Mesenchymal stem cell (in vitro differentiated cells and primary cell): ENCODE measurements at regions not wholly inside any gene's neighbourhood (a gene's known extent, or its start where the extent isn't known, plus 50 kb on each side); places are given as distances from the start of the nearest gene placed in this dataset.

Source experiments
- DNase-seq: peaks from one replicate; pipeline ENCODE4 v3.0.0-alpha.2; 2013
- H2AFZ ChIP-seq: one replicate; pipeline ENCODE4 v1.6.1; 2013; ENCODE audit warnings: low read depth, mild to moderate bottlenecking, control low read depth, inconsistent platforms, low read length, moderate library complexity
- H2AK5ac ChIP-seq: 2 replicates; pipeline ENCODE4 v1.6.1; 2013; ENCODE audit warnings: low read length, moderate library complexity, mild to moderate bottlenecking, inconsistent platforms; ENCODE audit not compliant: severe bottlenecking
- H2BK120ac ChIP-seq: one replicate; pipeline ENCODE4 v1.6.1; 2013; ENCODE audit warnings: low read depth, mild to moderate bottlenecking, inconsistent platforms, low read length, moderate library complexity
- H2BK12ac ChIP-seq, 2 experiments: one replicate each; pipeline ENCODE4 v1.6.1; 2013; ENCODE audit warnings: inconsistent platforms in 2 of 2, low read length in 2 of 2, mild to moderate bottlenecking in 2 of 2, moderate library complexity in 2 of 2, control low read depth in 1 of 2
- H2BK15ac ChIP-seq: one replicate; pipeline ENCODE4 v1.6.1; 2013; ENCODE audit warnings: mild to moderate bottlenecking, low read depth, inconsistent platforms; ENCODE audit not compliant: poor library complexity, severe bottlenecking
- H2BK5ac ChIP-seq: 2 replicates; pipeline ENCODE4 v1.6.1; 2013; ENCODE audit warnings: low read depth, mild to moderate bottlenecking, low read length, control low read depth, inconsistent platforms; ENCODE audit not compliant: poor library complexity, severe bottlenecking
- H3K14ac ChIP-seq, 2 experiments: one replicate each; pipeline ENCODE4 v1.6.1; 2013; ENCODE audit warnings: inconsistent platforms in 2 of 2, low read length in 2 of 2, control low read depth in 1 of 2, mild to moderate bottlenecking in 1 of 2, moderate library complexity in 1 of 2
- H3K18ac ChIP-seq, 2 experiments: one replicate each; pipeline ENCODE4 v1.6.1; 2013; ENCODE audit warnings: inconsistent platforms in 2 of 2, low read length in 2 of 2, control low read depth in 1 of 2, low read depth in 1 of 2, mild to moderate bottlenecking in 1 of 2
- H3K23ac ChIP-seq, 2 experiments: one replicate each; pipeline ENCODE4 v1.6.1; 2013; ENCODE audit warnings: inconsistent platforms in 2 of 2, low read length in 2 of 2, mild to moderate bottlenecking in 2 of 2, moderate library complexity in 2 of 2, control low read depth in 1 of 2
- H3K27ac ChIP-seq: 2 replicates; pipeline ENCODE4 v1.5.1; 2013; ENCODE audit warnings: mild to moderate bottlenecking, moderate library complexity, low read length, control low read depth, inconsistent platforms; ENCODE audit not compliant: poor library complexity, severe bottlenecking
- H3K27me3 ChIP-seq, 2 experiments: 2 replicates each; pipeline versions ENCODE4 v1.6.1 to v1.7.0; 2013; ENCODE audit warnings: low read length in 2 of 2, mild to moderate bottlenecking in 2 of 2, moderate library complexity in 2 of 2, control low read depth in 1 of 2, inconsistent platforms in 1 of 2; ENCODE audit not compliant: control insufficient read depth in 1 of 2, insufficient read depth in 1 of 2
- H3K36me3 ChIP-seq, 2 experiments: 2 replicates each; pipeline versions ENCODE4 v1.6.1 to v1.7.0; 2013; ENCODE audit warnings: low read length in 2 of 2, control low read depth in 1 of 2, inconsistent platforms in 1 of 2, low read depth in 1 of 2, mild to moderate bottlenecking in 1 of 2; ENCODE audit not compliant: insufficient read depth in 2 of 2, control insufficient read depth in 1 of 2
- H3K4ac ChIP-seq, 2 experiments: one replicate each; pipeline ENCODE4 v1.6.1; 2013; ENCODE audit warnings: inconsistent platforms in 2 of 2, low read length in 2 of 2, mild to moderate bottlenecking in 2 of 2, moderate library complexity in 2 of 2, control low read depth in 1 of 2, low read depth in 1 of 2
- H3K4me1 ChIP-seq: 2 replicates; pipeline ENCODE4 v1.6.1; 2013; ENCODE audit warnings: low read depth, low read length, control low read depth; ENCODE audit not compliant: control insufficient read depth, insufficient read depth
- H3K4me2 ChIP-seq: 2 replicates; pipeline ENCODE4 v1.6.1; 2013; ENCODE audit warnings: low read length, mild to moderate bottlenecking, inconsistent platforms; ENCODE audit not compliant: poor library complexity, severe bottlenecking
- H3K4me3 ChIP-seq, 2 experiments: 2 replicates each; pipeline versions ENCODE4 v1.5.1 to v1.7.0; 2013; ENCODE audit warnings: low read length in 2 of 2, mild to moderate bottlenecking in 2 of 2, control low read depth in 1 of 2, low read depth in 1 of 2; ENCODE audit not compliant: insufficient read depth in 1 of 2
- H3K79me1 ChIP-seq: replicated peaks from 2 replicates; pipeline ENCODE4 v1.6.1; 2013; ENCODE audit warnings: mild to moderate bottlenecking, control low read depth, low read length, inconsistent platforms; ENCODE audit not compliant: poor library complexity, severe bottlenecking
- H3K9ac ChIP-seq: 2 replicates; pipeline ENCODE4 v1.7.0; 2013; ENCODE audit warnings: mild to moderate bottlenecking, low read length, moderate library complexity
- H3K9me3 ChIP-seq: 2 replicates; pipeline ENCODE4 v1.7.0; 2013; ENCODE audit warnings: mild to moderate bottlenecking, low read length; ENCODE audit not compliant: control insufficient read depth
- H4K8ac ChIP-seq: one replicate; pipeline ENCODE4 v1.6.1; 2013; ENCODE audit warnings: inconsistent platforms, mild to moderate bottlenecking, low read length, moderate library complexity
- H4K91ac ChIP-seq: one replicate; pipeline ENCODE4 v1.6.1; 2013; ENCODE audit warnings: mild to moderate bottlenecking, low read length, inconsistent platforms
- WGBS: methylation state at CpG from one replicate; pipeline ENCODE4 v1.1.7; 2013; ENCODE audit warnings: mixed read lengths; 5-methylcytosine and 5-hydroxymethylcytosine counted together

GRCh38 chr11:32302826-32303225, 132.5 kb downstream of the WT1 start:
- H3K9ac ChIP-seq: no peak overlapping the region
- H3K18ac ChIP-seq: no peak overlapping the region
- H2BK5ac ChIP-seq: no peak overlapping the region
- no peak overlapping the region for H2AK5ac ChIP-seq
- H3K4ac ChIP-seq: no peak overlapping the region
- H3K36me3 ChIP-seq: no peaks in the 10 kb centered on the region
- H3K27me3 ChIP-seq: peaks cover 0 to 4% of the 10 kb centered on the region in 2 experiments
- no peaks in the 10 kb centered on the region for H3K79me1 ChIP-seq
- H3K9me3 ChIP-seq: no peaks in the 10 kb centered on the region
- H3K4me1 ChIP-seq: no peaks in the 10 kb centered on the region
- H2BK15ac ChIP-seq: no peak overlapping the region
- H2BK120ac ChIP-seq: no peak overlapping the region
- no peak overlapping the region for H2BK12ac ChIP-seq
- H3K4me2 ChIP-seq: no peak overlapping the region
- no peak for DNase-seq
- no peak overlapping the region for H4K8ac ChIP-seq
- H3K23ac ChIP-seq: no peak overlapping the region
- 62% methylated on average over 3 of the region's 4 CpGs for WGBS
- no peak overlapping the region for H2AFZ ChIP-seq
- H4K91ac ChIP-seq: no peak overlapping the region
- H3K4me3 ChIP-seq: no peak overlapping the region
- H3K27ac ChIP-seq: no peak overlapping the region
- no peak overlapping the region for H3K14ac ChIP-seq

- no peak overlapping the region for H3K4me2 ChIP-seq
- no peak overlapping the region for H3K4ac ChIP-seq
- no peaks in the 10 kb centered on the region for H3K79me1 ChIP-seq
- H2BK120ac ChIP-seq: no peak overlapping the region
- 93% methylated on average over 1 of the region's 2 CpGs for WGBS
- no peak overlapping the region for H4K91ac ChIP-seq
- H3K4me3 ChIP-seq: no peak overlapping the region
- H4K8ac ChIP-seq: no peak overlapping the region
- no peak for DNase-seq
- H3K9ac ChIP-seq: no peak overlapping the region
- H3K18ac ChIP-seq: no peak overlapping the region
- H3K14ac ChIP-seq: no peak overlapping the region
- no peak overlapping the region for H2BK5ac ChIP-seq
- H3K9me3 ChIP-seq: no peaks in the 10 kb centered on the region
- no peak overlapping the region for H3K23ac ChIP-seq
- no peak overlapping the region for H2BK12ac ChIP-seq
- no peak overlapping the region for H3K27ac ChIP-seq
- no peak overlapping the region for H2BK15ac ChIP-seq
- no peaks in the 10 kb centered on the region for H3K27me3 ChIP-seq
- no peaks in the 10 kb centered on the region for H3K4me1 ChIP-seq
- no peaks in the 10 kb centered on the region for H3K36me3 ChIP-seq
- H2AFZ ChIP-seq: no peak overlapping the region
- no peak overlapping the region for H2AK5ac ChIP-seq
Observed at GRCh38 chr11:32304521-32304920, 130.8 kb downstream of the WT1 start.

DNA sequence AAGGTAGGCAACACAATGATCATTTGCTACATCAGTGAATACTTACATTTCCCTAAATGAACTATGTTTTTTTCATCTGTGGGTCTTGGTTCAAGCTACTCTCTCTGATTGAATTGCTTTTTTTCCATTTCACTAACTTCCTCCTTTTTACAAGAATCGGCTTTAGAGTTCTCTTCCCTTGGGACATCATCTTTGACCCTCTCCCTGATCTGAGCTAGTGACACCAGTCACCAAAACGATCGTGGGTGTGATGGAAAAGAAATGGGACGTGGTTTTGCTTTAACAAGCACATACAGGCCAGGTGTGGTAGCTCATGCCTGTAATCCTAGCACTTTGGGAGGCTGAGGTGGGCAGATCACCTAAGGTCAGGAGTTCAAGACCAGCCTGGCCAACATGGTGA, 129.9 kb downstream of the WT1 start:
- Histone ChIP-seq H2BK5ac (no peak overlapping the region), H3K27me3 (no peaks in the 10 kb centered on the region), H3K9ac (no peak overlapping the region), H3K9me3 (no peaks in the 10 kb centered on the region), H4K91ac (no peak overlapping the region), H3K79me1 (no peaks in the 10 kb centered on the region), H2BK15ac (no peak overlapping the region), H4K8ac (no peak overlapping the region), H3K27ac (no peak overlapping the region), H3K14ac (no peak overlapping the region), H3K4me3 (no peak overlapping the region), H3K18ac (no peak overlapping the region), H2AFZ (no peak overlapping the region), H3K36me3 (no peaks in the 10 kb centered on the region), H2BK120ac (no peak overlapping the region), H2AK5ac (no peak overlapping the region), H2BK12ac (no peak overlapping the region), H3K4me2 (no peak overlapping the region), H3K4ac (no peak overlapping the region), H3K4me1 (no peaks in the 10 kb centered on the region), H3K23ac (no peak overlapping the region)
- DNase-seq: no peak
- 66% methylated on average over 4 of the region's 4 CpGs for WGBS

- Histone ChIP-seq H4K91ac (no peak overlapping the region), H3K4me2 (no peak overlapping the region), H3K4ac (no peak overlapping the region), H2BK120ac (no peak overlapping the region), H3K27me3 (no peaks in the 10 kb centered on the region), H3K14ac (no peak overlapping the region), H3K18ac (no peak overlapping the region), H3K23ac (no peak overlapping the region), H3K4me3 (no peak overlapping the region), H3K9me3 (no peaks in the 10 kb centered on the region), H3K4me1 (no peaks in the 10 kb centered on the region), H2BK12ac (no peak overlapping the region), H2AFZ (no peak overlapping the region), H2BK15ac (no peak overlapping the region), H3K79me1 (no peaks in the 10 kb centered on the region), H4K8ac (no peak overlapping the region), H3K9ac (no peak overlapping the region), H2AK5ac (no peak overlapping the region), H2BK5ac (no peak overlapping the region), H3K27ac (no peak overlapping the region), H3K36me3 (no peaks in the 10 kb centered on the region)
- no peak for DNase-seq
- 83% methylated on average over 2 of the region's 3 CpGs for WGBS
Observed at GRCh38 chr11:32307471-32307870, 127.9 kb downstream of the WT1 start.
